Fibroblast of lung (primary cell): ENCODE measurements at regions not wholly inside any gene's neighbourhood (a gene's known extent, or its start where the extent isn't known, plus 50 kb on each side); places are given as distances from the start of the nearest gene placed in this dataset.

ENCODE experiments used
- DNase-seq, 2 donors: peaks; one replicate each; pipeline versions ENCODE4 v3.0.0 to v3.0.0-alpha.2; 2010; ENCODE audit warnings: low read depth in 2 of 2
- H2AFZ ChIP-seq: 2 replicates; pipeline ENCODE4 v1.5.1; 2012; ENCODE audit warnings: low read length, control low read depth, inconsistent platforms
- H3K27ac ChIP-seq: 2 replicates; pipeline ENCODE4 v1.5.1; 2011; ENCODE audit warnings: low read length, control low read depth; ENCODE audit not compliant: insufficient read depth
- H3K27me3 ChIP-seq: 2 replicates; pipeline ENCODE4 v1.5.1; 2011; ENCODE audit warnings: mild to moderate bottlenecking, low read length; ENCODE audit not compliant: control insufficient read depth, insufficient read depth
- H3K36me3 ChIP-seq: 2 replicates; pipeline ENCODE4 v1.5.1; 2011; ENCODE audit warnings: low read length; ENCODE audit not compliant: control insufficient read depth, insufficient read depth
- H3K4me1 ChIP-seq: 2 replicates; pipeline ENCODE4 v1.5.1; 2011; ENCODE audit warnings: low read length; ENCODE audit not compliant: control insufficient read depth, insufficient read depth; ENCODE audit errors: extremely low read depth
- H3K4me2 ChIP-seq: 2 replicates; pipeline ENCODE4 v1.5.1; 2011; ENCODE audit warnings: low read length, control low read depth; ENCODE audit not compliant: insufficient read depth; ENCODE audit errors: extremely low read depth
- H3K4me3 ChIP-seq, 4 experiments: fragments of 200-600 bp in 1 of 4; sonication (generic) in 1 of 4; replicated peaks in 1 of 4; 2 replicates each; pipeline ENCODE4 v1.5.1; 2011 to 2016; ENCODE audit warnings: low read length in 4 of 4, low read depth in 3 of 4, mild to moderate bottlenecking in 3 of 4, control low read depth in 2 of 4, inconsistent platforms in 1 of 4, mixed read lengths in 1 of 4; ENCODE audit not compliant: insufficient read depth in 1 of 4; ENCODE audit errors: control extremely low read depth in 1 of 4
- H3K79me2 ChIP-seq: 2 replicates; pipeline ENCODE4 v1.5.1; 2012; ENCODE audit warnings: mild to moderate bottlenecking, low read length, inconsistent platforms; ENCODE audit not compliant: control insufficient read depth, insufficient read depth
- H3K9ac ChIP-seq: 2 replicates; pipeline ENCODE4 v1.5.1; 2011; ENCODE audit warnings: mild to moderate bottlenecking, low read length, control low read depth; ENCODE audit not compliant: insufficient read depth
- H3K9me3 ChIP-seq: 2 replicates; pipeline ENCODE4 v1.5.1; 2012; ENCODE audit warnings: low read depth, low read length; ENCODE audit not compliant: control insufficient read depth, insufficient read depth
- H4K20me1 ChIP-seq: 2 replicates; pipeline ENCODE4 v1.5.1; 2011; ENCODE audit warnings: low read length; ENCODE audit not compliant: control insufficient read depth, insufficient read depth; ENCODE audit errors: extremely low read depth
- CTCF ChIP-seq, 2 donors: IDR thresholded peaks in 1 of 2; conservative IDR thresholded peaks in 1 of 2; 1 replicate in 1 of 2; 2 replicates in 1 of 2; pipeline ENCODE4 v1.5.1; 2011 to 2012; ENCODE audit warnings: low read length in 2 of 2, control low read depth in 1 of 2, inconsistent platforms in 1 of 2, low read depth in 1 of 2, mild to moderate bottlenecking in 1 of 2
- EZH2 ChIP-seq: IDR thresholded peaks from 2 replicates; pipeline ENCODE4 v1.5.1; 2012; ENCODE audit warnings: low read length, control low read depth, mild to moderate bottlenecking; ENCODE audit errors: missing control alignments

GRCh38 chr3:107283948-107284347 is 93.3 kb upstream of the CCDC54 start:
- Histone ChIP-seq H3K4me1 (no peaks in the 10 kb centered on the region), H3K9me3 (no peaks in the 10 kb centered on the region), H3K36me3 (no peaks in the 10 kb centered on the region), H4K20me1 (no peaks in the 10 kb centered on the region), H3K79me2 (no peaks in the 10 kb centered on the region), H2AFZ (no peak overlapping the region), H3K27me3 (no peaks in the 10 kb centered on the region), H3K27ac (no peak overlapping the region), H3K4me2 (no peak overlapping the region), H3K9ac (no peak overlapping the region), H3K4me3 (no peak overlapping the region)
- no peak for TF ChIP-seq CTCF (conservative IDR thresholded peaks at IDR 0.05 in 1 of 2, IDR thresholded peaks at IDR 0.05 in 1 of 2; ENCODE audit: low read depth in 1 of 2, low read length in 2 of 2)
- TF ChIP-seq EZH2, result no peak
- DNase-seq, result peak in 1 of 2 donors; percentile 17

- TF ChIP-seq CTCF (conservative IDR thresholded peaks at IDR 0.05 in 1 of 2, IDR thresholded peaks at IDR 0.05 in 1 of 2; ENCODE audit: low read depth in 1 of 2, low read length in 2 of 2) (no peak), EZH2 (no peak)
- Histone ChIP-seq H3K4me1 (no peaks in the 10 kb centered on the region), H3K4me2 (no peak overlapping the region), H2AFZ (no peak overlapping the region), H3K4me3 (no peak overlapping the region), H3K27me3 (no peaks in the 10 kb centered on the region), H3K9me3 (no peaks in the 10 kb centered on the region), H3K9ac (no peak overlapping the region), H4K20me1 (no peaks in the 10 kb centered on the region), H3K79me2 (no peaks in the 10 kb centered on the region), H3K36me3 (no peaks in the 10 kb centered on the region), H3K27ac (no peak overlapping the region)
- DNase-seq, result peak; percentile 19 to 80
Measured at GRCh38 chr3:107284612-107285011, 92.6 kb upstream of the CCDC54 start.

- Histone ChIP-seq H3K4me1 (no peaks in the 10 kb centered on the region), H3K9ac (no peak overlapping the region), H3K27ac (no peak overlapping the region), H3K79me2 (no peaks in the 10 kb centered on the region), H3K36me3 (no peaks in the 10 kb centered on the region), H3K27me3 (no peaks in the 10 kb centered on the region), H2AFZ (no peak overlapping the region), H3K4me2 (no peak overlapping the region), H4K20me1 (no peaks in the 10 kb centered on the region), H3K9me3 (no peaks in the 10 kb centered on the region), H3K4me3 (no peak overlapping the region)
- no peak for TF ChIP-seq EZH2
- TF ChIP-seq CTCF (conservative IDR thresholded peaks at IDR 0.05 in 1 of 2, IDR thresholded peaks at IDR 0.05 in 1 of 2; ENCODE audit: low read depth in 1 of 2, low read length in 2 of 2), result no peak
- peak; percentile 5 to 25 for DNase-seq
Measured at GRCh38 chr3:107285197-107285596, 92.0 kb upstream of the CCDC54 start.
